LHCN-M2 (cell line): ENCODE measurements at regions not wholly inside any gene's neighbourhood (a gene's known extent, or its start where the extent isn't known, plus 50 kb on each side); places are given as distances from the start of the nearest gene placed in this dataset.

Experiments used
- DNase-seq: peaks from one replicate; pipeline ENCODE4 v3.0.0-alpha.2; 2012; ENCODE audit warnings: low read depth

DNA sequence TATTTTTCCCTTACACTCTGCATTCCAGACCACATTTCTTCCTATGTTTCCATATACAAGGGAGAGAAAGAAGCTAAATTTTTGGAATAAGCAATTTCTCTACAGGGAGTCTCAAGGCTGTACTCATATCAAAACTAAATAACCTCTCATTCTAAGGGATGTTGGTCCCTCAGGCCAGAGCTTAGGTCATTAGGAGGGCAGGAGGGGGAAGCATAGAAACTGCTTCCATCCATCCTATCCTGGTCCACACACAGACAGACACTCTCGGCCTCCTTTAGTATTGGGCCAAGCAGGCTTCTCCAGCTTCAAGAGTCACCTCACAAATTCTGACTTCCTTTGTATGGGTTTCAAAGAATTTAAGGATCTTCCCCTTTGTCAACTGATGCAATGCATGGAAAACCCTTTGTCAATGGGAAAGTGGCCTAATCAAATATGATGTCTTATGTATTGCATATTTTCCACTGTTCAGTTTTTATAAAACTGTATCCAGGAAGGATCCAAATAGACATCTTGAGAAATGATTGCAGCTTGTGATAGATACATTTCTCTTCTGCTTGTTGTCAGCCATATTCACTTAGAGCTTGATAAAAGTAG lies 140.7 kb upstream of the RARB start:
- no peak for DNase-seq

DNA sequence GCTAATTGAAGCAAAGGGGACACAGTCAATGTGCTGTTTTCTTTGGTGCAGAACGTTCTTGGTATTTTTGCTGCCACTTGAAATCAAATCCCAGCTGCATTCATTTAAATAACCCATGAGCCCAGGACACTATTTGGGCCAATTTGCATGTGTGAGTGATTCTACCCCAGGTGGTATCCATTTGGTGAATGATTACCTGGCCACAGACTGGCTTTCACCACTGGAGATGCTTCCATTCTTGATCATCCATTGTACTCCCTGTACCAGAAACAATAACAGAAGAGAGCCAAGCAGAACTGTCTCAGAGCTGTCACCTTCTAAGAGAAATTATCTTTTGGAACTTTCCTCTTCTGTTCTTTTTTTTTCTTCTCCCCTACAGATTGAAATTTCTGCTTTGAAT lies 139.7 kb upstream of the RARB start:
- DNase-seq, result no peak

DNA sequence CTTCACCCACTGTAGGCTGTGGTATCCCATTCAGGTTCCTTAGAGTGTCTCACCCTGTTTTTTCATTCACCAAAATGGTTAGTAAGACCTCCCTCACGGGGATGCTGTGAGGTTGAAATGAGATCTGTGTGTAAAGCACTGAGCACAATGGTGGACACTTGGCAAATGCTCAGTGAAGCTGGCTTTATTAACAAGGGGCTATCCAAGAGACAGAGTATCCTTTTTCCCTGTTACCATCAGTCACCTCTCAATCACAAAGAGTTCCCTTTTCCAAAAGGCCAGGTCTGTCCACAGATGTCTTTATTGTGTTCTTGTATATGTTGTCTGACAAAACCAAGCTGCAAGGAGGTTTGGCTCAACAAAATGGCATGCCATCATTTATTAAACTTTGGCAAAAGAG lies 138.9 kb upstream of the RARB start:
- no peak for DNase-seq

- DNase-seq, result no peak
These were observed 138.4 kb upstream of the RARB start for GRCh38 chr3:25289663-25290062.

GRCh38 chr3:25291481-25291905 lies 136.6 kb upstream of the RARB start:
- DNase-seq, result no peak

DNA sequence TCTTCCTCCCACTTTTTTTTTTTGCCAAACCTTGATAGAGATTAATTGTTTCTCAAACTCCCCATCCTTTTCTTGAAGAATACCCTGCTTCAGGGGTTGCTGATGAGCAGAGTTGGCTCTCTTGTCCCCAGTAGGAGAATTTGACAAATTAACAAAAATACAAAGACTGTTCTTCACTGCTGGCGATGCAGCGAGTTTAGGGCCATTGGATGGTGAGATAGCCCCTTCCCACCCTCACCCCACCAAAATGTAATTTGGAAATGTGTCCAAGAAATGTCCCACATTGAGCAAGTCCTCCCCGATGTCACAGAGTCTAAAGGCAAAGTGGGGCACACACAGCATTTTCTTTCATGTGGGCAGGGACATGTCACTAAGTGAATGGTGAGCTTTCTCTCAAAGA lies 136.0 kb upstream of the RARB start:
- DNase-seq, result no peak

DNA sequence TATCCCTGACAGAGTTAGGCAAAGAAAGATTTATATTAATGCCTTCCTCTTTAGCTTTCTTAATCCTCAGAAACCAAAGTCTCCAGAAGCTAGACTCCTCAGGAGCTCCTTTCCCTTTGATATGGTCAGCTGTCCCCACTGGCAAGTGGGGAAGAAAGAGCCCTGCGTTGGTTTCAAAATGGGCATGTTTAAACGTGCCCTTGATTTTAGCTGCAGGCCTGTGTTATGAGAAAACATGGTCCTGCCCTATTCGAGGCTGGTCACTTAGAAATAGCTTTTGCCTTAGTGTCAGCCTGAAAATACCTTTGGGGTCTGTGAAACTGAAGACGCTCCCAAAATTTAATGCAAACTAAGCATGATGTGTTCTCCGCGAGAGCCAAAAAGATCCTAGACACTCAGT lies 135.5 kb upstream of the RARB start:
- DNase-seq, result no peak

DNA sequence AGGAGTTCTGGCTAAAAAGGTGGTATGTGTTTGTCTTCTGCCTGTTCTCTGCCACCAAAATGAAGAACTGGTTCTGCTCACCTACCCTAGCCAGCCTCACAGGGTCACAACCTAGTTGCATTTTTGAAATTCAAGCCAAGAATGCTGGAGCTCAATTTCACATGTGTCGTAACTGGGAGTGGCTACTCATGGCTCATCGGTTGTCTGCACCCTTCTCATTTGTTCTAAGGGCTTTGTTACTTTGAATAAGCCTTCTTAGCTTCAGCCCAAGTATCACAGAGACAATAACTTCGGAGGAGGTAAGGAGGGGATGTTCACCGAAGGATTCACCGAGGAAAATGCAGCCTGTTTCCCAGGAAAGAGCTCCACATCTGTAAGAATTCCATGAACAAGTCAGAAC lies 134.3 kb upstream of the RARB start:
- DNase-seq, result peak; percentile 22

- DNase-seq, result no peak
These were observed 133.8 kb upstream of the RARB start for GRCh38 chr3:25294169-25294805.

GRCh38 chr3:25297667-25298585 lies 130.1 kb upstream of the RARB start:
- DNase-seq, result peak; percentile 2

GRCh38 chr3:25300141-25300540 lies 127.9 kb upstream of the RARB start:
- no peak for DNase-seq

- DNase-seq, result no peak
These were observed 123.1 kb upstream of the RARB start for GRCh38 chr3:25304916-25305315.

GRCh38 chr3:25306066-25306465 lies 122.0 kb upstream of the RARB start:
- DNase-seq, result no peak

- no peak for DNase-seq
These were observed 121.4 kb upstream of the RARB start for GRCh38 chr3:25306705-25307104.

DNA sequence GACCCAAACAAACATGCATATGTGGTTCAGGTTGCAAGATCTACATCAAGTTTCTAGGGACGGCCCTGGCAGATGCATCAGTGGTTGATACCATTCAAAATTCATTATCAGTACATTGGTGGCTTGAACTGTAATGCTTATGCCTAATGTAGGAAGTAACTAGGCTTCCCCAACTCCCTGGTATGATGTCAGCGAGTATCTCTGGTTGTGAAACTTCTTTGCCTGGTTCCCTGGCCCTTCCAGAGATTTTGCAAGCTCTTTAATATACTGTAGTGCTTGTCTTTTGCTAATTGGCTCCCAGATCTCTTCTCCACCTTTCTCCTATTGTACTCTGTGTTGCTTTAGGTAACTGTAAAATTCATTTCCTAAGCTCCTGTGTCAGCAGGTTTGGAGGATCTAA lies 114.8 kb upstream of the RARB start:
- DNase-seq, result no peak

GRCh38 chr3:25324954-25325655 lies 103.0 kb upstream of the RARB start:
- no peak for DNase-seq

- DNase-seq, result no peak
These were observed 92.7 kb upstream of the RARB start for GRCh38 chr3:25335356-25335755.

DNA sequence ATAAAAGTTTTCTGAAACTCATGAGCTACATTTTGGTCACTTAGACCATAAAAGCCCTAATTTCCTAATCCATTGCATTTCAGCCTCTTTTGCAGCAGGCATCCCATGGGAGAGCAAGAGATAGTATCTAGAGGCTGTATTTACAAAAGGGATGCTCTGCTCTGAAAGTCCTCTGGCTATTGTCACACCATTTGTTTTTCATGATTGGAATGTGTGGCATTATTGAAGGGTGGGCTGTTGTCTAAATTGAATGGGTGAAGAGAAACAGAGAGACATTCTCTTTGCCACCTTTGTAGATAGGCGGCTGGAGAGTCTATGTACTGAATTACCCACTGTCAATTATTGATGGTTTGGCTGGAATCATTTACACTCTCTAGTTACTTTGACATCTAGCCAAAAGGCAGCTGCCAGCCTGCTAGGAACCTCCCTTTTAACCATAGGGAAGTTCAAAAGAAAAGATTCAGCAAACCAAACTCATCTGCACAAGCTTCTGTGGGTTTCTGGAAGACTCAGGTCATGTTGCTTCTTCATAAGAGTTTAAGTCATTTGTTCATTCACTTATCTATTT lies 89.8 kb upstream of the RARB start:
- no peak for DNase-seq

DNA sequence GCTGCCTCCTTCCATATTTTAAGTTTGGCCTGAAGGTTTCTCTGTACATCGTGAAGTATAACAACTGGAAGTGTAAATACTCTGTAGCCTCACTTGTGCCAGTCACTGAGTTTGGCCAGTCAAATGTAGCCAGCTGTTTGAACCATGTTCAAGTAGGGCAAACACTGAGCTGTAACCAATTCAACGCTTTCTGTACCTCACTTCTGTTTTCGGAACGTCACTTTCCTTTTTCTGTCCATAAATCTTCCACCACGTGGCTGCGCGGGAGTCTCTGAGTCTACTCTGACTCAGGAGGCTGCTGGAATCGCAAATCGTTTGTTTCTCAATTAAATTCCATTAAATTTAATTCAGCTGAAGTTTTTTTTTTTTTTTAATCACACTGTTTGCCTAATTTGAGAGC lies 88.8 kb upstream of the RARB start:
- peak; percentile 32 for DNase-seq

DNA sequence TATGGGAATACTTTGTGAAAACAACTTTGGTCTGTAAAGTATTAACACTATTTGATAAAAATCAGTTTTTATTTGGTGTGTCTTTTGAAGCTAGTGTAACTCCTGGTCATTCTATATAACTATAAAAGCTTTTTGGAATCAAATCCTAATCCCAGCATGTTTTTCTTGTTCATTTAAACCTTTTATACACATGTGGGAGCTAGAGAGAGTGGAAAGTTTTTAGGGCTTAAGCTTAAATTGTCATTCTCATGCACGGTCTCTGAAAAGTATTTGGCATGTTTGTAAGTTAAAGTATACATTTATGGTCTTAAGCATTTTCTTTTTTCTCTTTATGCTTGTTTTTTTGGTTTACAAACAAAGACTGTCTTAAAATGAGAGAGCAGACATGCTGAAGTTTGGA lies 83.4 kb upstream of the RARB start:
- DNase-seq, result no peak

DNA sequence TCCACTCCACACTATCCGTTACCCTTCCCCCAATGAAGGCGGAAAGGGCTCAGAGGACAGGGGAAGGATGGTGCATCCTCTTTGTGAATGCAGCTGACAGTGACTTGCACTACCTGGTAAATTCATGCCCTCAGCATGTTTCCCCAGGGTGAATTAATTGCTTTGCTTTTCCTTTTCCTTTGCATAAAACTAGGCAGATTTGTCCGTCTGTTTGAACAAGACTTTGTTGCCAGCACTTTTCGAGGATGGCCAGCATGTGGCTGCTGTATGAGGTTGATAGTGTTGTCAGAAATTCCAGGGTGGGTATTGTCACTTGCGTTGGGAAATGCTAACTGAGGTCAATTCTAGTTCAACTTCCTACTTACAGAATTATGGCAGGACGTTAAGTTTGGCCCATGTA lies 79.0 kb upstream of the RARB start:
- DNase-seq, result no peak
